IMR-90 (cell line): ENCODE measurements at regions not wholly inside any gene's neighbourhood (a gene's known extent, or its start where the extent isn't known, plus 50 kb on each side); places are given as distances from the start of the nearest gene placed in this dataset.

Source experiments
- ATAC-seq: fragments of 200-7000 bp; cut with Tn5 transposase; 2 replicates; pipeline ENCODE4 v1.9.1; 2020; ENCODE audit warnings: low read depth, mild to moderate bottlenecking, moderate library complexity
- BruUV-seq: library from RNA; stranded (reverse); fragments of 400-500 nt; replicated peaks from 2 replicates; lab custom pipeline; 2021; lab: Mats Ljungman, UMichigan
- CTCF ChIA-PET: fragments of 300-600 bp; formaldehyde crosslinking; extraction: SDS; loops from one replicate; lab custom pipeline; 2021; ENCODE audit warnings: antibody characterized with exemption; lab: Yijun Ruan, JAX
- POLR2A ChIA-PET: fragments of 300-600 bp; sonication (Branson Sonifier 250); formaldehyde crosslinking; loops from one replicate; lab custom pipeline; 2022; ENCODE audit warnings: antibody characterized with exemption; ENCODE audit not compliant: unreplicated experiment; lab: Charles Lee
- DNase-seq: peaks from one replicate; pipeline ENCODE4 v3.0.0; 2013
- H2AFZ ChIP-seq: replicated peaks from 2 replicates; pipeline ENCODE3; 2013; ENCODE audit warnings: low read length, mild to moderate bottlenecking; ENCODE audit not compliant: poor library complexity
- H2AK5ac ChIP-seq: 2 replicates; pipeline ENCODE4 v1.6.1; 2013; ENCODE audit warnings: low read depth, low read length, inconsistent platforms
- H2AK9ac ChIP-seq: replicated peaks from 2 replicates; pipeline ENCODE3; 2013; ENCODE audit warnings: mild to moderate bottlenecking, low read depth, low read length, moderate library complexity; ENCODE audit not compliant: poor library complexity
- H2BK120ac ChIP-seq: 2 replicates; pipeline ENCODE4 v1.6.1; 2013; ENCODE audit warnings: low read depth, low read length, inconsistent platforms
- H2BK15ac ChIP-seq: 3 replicates; pipeline ENCODE4 v1.6.1; 2013; ENCODE audit warnings: low read depth, low read length, inconsistent platforms
- H2BK20ac ChIP-seq: 2 replicates; pipeline ENCODE4 v1.6.1; 2013; ENCODE audit warnings: low read depth, mild to moderate bottlenecking, inconsistent platforms, low read length, moderate library complexity
- H2BK5ac ChIP-seq: 2 replicates; pipeline ENCODE4 v1.6.1; 2013; ENCODE audit warnings: mild to moderate bottlenecking, low read depth, low read length, inconsistent platforms; ENCODE audit not compliant: poor library complexity, severe bottlenecking
- H3K14ac ChIP-seq: replicated peaks from 2 replicates; pipeline ENCODE4 v1.6.1; 2013; ENCODE audit warnings: low read depth, low read length, inconsistent platforms
- H3K18ac ChIP-seq: 2 replicates; pipeline ENCODE4 v1.6.1; 2013; ENCODE audit warnings: low read depth, low read length, control low read depth
- H3K23ac ChIP-seq: 2 replicates; pipeline ENCODE4 v1.6.1; 2013; ENCODE audit warnings: low read depth, low read length, inconsistent platforms
- H3K27ac ChIP-seq: 2 replicates; pipeline ENCODE4 v1.5.1; 2013; ENCODE audit warnings: mild to moderate bottlenecking, control low read depth, low read length; ENCODE audit not compliant: insufficient read depth
- H3K27me3 ChIP-seq: 2 replicates; pipeline ENCODE4 v1.6.1; 2013; ENCODE audit warnings: low read length; ENCODE audit not compliant: control insufficient read depth, insufficient read depth
- H3K36me3 ChIP-seq: 2 replicates; pipeline ENCODE4 v1.6.1; 2013; ENCODE audit warnings: low read length, mixed read lengths; ENCODE audit not compliant: control insufficient read depth, insufficient read depth
- H3K4ac ChIP-seq: 2 replicates; pipeline ENCODE4 v1.6.1; 2013; ENCODE audit warnings: low read depth, low read length, inconsistent platforms
- H3K4me1 ChIP-seq: 2 replicates; pipeline ENCODE4 v1.6.1; 2013; ENCODE audit warnings: low read length, mixed read lengths; ENCODE audit not compliant: control insufficient read depth, insufficient read depth
- H3K4me2 ChIP-seq: 2 replicates; pipeline ENCODE4 v1.6.1; 2013; ENCODE audit warnings: low read depth, mild to moderate bottlenecking, control low read depth, low read length, moderate library complexity
- H3K4me3 ChIP-seq: 2 replicates; pipeline ENCODE4 v1.5.1; 2013; ENCODE audit warnings: low read depth, mild to moderate bottlenecking, control low read depth, low read length, moderate library complexity; ENCODE audit not compliant: insufficient read depth
- H3K56ac ChIP-seq: 2 replicates; pipeline ENCODE4 v1.6.1; 2013; ENCODE audit warnings: low read length, inconsistent platforms; ENCODE audit not compliant: insufficient read depth; ENCODE audit errors: extremely low read depth
- H3K79me1 ChIP-seq, 2 experiments: 2 replicates each; pipeline ENCODE4 v1.6.1; 2013; ENCODE audit warnings: low read length in 2 of 2, inconsistent platforms in 1 of 2, low read depth in 1 of 2
- H3K9ac ChIP-seq: 2 replicates; pipeline ENCODE4 v1.6.1; 2013; ENCODE audit warnings: low read depth, low read length, control low read depth
- H3K9me1 ChIP-seq: 2 replicates; pipeline ENCODE4 v1.6.1; 2013; ENCODE audit warnings: low read length, inconsistent platforms; ENCODE audit not compliant: insufficient read depth
- H3K9me3 ChIP-seq: 2 replicates; pipeline ENCODE4 v1.6.1; 2013; ENCODE audit warnings: low read length; ENCODE audit not compliant: control insufficient read depth, insufficient read depth
- H4K20me1 ChIP-seq: 2 replicates; pipeline ENCODE4 v1.6.1; 2013; ENCODE audit warnings: low read length, inconsistent platforms; ENCODE audit not compliant: insufficient read depth
- H4K5ac ChIP-seq: 2 replicates; pipeline ENCODE4 v1.6.1; 2013; ENCODE audit warnings: mild to moderate bottlenecking, low read depth, low read length, control low read depth
- H4K8ac ChIP-seq, 2 experiments: 2 replicates each; pipeline ENCODE4 v1.6.1; 2013; ENCODE audit warnings: low read depth in 2 of 2, low read length in 2 of 2, control low read depth in 1 of 2, inconsistent platforms in 1 of 2
- H4K91ac ChIP-seq: 2 replicates; pipeline ENCODE4 v1.6.1; 2013; ENCODE audit warnings: low read depth, low read length, inconsistent platforms; ENCODE audit not compliant: insufficient read depth
- BHLHE40 ChIP-seq: fragments of 150-350 bp; IDR thresholded peaks from 2 replicates; pipeline ENCODE4 v1.6.1; 2016; ENCODE audit warnings: mild to moderate bottlenecking, low read depth, low read length
- CEBPB ChIP-seq: IDR thresholded peaks from 2 replicates; pipeline ENCODE4 v1.6.1; 2012; ENCODE audit warnings: low read depth, low read length, improper control_type of control experiment
- CHD1 ChIP-seq: IDR thresholded peaks from 2 replicates; pipeline ENCODE4 v1.6.1; 2012; ENCODE audit warnings: low read depth, low read length, improper control_type of control experiment
- ELK1 ChIP-seq: fragments of 150-350 bp; IDR thresholded peaks from 2 replicates; pipeline ENCODE4 v1.6.1; 2016; ENCODE audit warnings: low read depth, mild to moderate bottlenecking, low read length, moderate library complexity, borderline replicate concordance
- FOS ChIP-seq: fragments of 150-350 bp; IDR thresholded peaks from 2 replicates; pipeline ENCODE4 v1.6.1; 2016; ENCODE audit warnings: low read depth, low read length
- MAFK ChIP-seq: IDR thresholded peaks from 2 replicates; pipeline ENCODE4 v1.6.1; 2012; ENCODE audit warnings: low read depth, low read length, improper control_type of control experiment
- MAZ ChIP-seq: IDR thresholded peaks from 2 replicates; pipeline ENCODE4 v1.6.1; 2012; ENCODE audit warnings: low read depth, mild to moderate bottlenecking, low read length, improper control_type of control experiment, moderate library complexity, borderline replicate concordance
- MXI1 ChIP-seq: IDR thresholded peaks from 2 replicates; pipeline ENCODE4 v1.6.1; 2012; ENCODE audit warnings: low read depth, mild to moderate bottlenecking, low read length, moderate library complexity, borderline replicate concordance
- NFE2L2 ChIP-seq: fragments of 150-350 bp; IDR thresholded peaks from 2 replicates; pipeline ENCODE4 v1.6.1; 2016; ENCODE audit warnings: low read depth, mild to moderate bottlenecking, low read length
- POLR2A ChIP-seq: IDR thresholded peaks from 2 replicates; pipeline ENCODE4 v1.6.1; 2012; ENCODE audit warnings: mild to moderate bottlenecking, low read depth, low read length
- RAD21 ChIP-seq: IDR thresholded peaks from 2 replicates; pipeline ENCODE4 v1.6.1; 2012; ENCODE audit warnings: low read length, improper control_type of control experiment
- RCOR1 ChIP-seq: IDR thresholded peaks from 2 replicates; pipeline ENCODE4 v1.6.1; 2012; ENCODE audit warnings: mild to moderate bottlenecking, low read length, improper control_type of control experiment; ENCODE audit not compliant: insufficient replicate concordance
- RFX5 ChIP-seq: IDR thresholded peaks from 2 replicates; pipeline ENCODE4 v1.8.0; 2012; ENCODE audit warnings: low read depth, mild to moderate bottlenecking, low read length, moderate library complexity
- SMC3 ChIP-seq: fragments of 150-350 bp; IDR thresholded peaks from 2 replicates; pipeline ENCODE4 v1.6.1; 2016; ENCODE audit warnings: low read depth, mild to moderate bottlenecking, antibody characterized with exemption, low read length, moderate library complexity
- USF2 ChIP-seq: fragments of 150-350 bp; IDR thresholded peaks from 2 replicates; pipeline ENCODE4 v1.6.1; 2017; ENCODE audit warnings: mild to moderate bottlenecking, antibody characterized with exemption, low read length, low read depth
- WGBS, 2 experiments: methylation state at CpG; one replicate each; pipeline versions ENCODE4 v1.1.5 to v1.1.7; 2013; ENCODE audit warnings: missing lambda C conversion rate in 2 of 2; ENCODE audit not compliant: insufficient read length in 1 of 2; ENCODE audit errors: extremely low coverage in 2 of 2; 5-methylcytosine and 5-hydroxymethylcytosine counted together
- dilution Hi-C: fragments of 300-500 bp; cut with HindIII; formaldehyde crosslinking; loops from one replicate; pipeline ENCODE4 v1.14.3; 2018; ENCODE audit warnings: low sequenced_read_pairs; ENCODE audit not compliant: unreplicated experiment
- in situ Hi-C: fragments of 300-500 bp; cut with MboI; formaldehyde crosslinking; loops from 3 replicates; pipeline ENCODE4 v1.14.3; 2019; ENCODE audit warnings: low sequenced_read_pairs, inconsistent platforms, mixed read lengths
- intact Hi-C: fragments of 100-400 bp; cut with micrococcal nuclease; formaldehyde crosslinking; loops from 2 replicates; pipeline ENCODE4 v1.10.0; 2022
- TF ChIP-seq, protein P1 (sequence below): conservative IDR thresholded peaks from 2 replicates; pipeline ENCODE4 v1.5.1; 2012; ENCODE audit warnings: mild to moderate bottlenecking, low read depth, low read length, improper control_type of control experiment

DNA sequence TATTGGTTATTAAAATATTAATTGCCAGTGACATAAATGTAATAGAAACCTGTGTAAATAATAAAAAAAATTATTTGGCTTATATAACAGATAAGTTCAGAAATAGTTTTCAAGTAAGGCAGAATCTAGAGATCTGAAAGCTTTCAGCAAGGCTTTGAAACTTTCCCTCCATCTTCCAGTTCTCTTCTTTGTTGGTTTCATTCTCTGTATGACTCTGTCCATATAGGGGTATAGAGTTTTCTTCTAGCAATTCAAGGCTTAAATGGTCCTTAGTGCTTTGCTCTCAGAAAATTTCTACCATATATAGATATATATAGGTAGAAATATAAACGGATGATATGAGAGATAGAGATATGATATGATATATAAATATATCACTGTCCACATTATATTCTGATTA, 160.5 kb upstream of the GABRA2 start:
- Histone ChIP-seq H2BK120ac (no peak overlapping the region), H3K27ac (no peak overlapping the region), H2AK5ac (no peak overlapping the region), H3K4me2 (no peak overlapping the region), H3K4me3 (no peak overlapping the region), H4K20me1 (no peaks in the 10 kb centered on the region), H3K14ac (no peak overlapping the region), H4K8ac (no peak overlapping the region), H2AK9ac (no peak overlapping the region), H3K23ac (no peak overlapping the region), H3K56ac (no peak overlapping the region), H2BK20ac (no peak overlapping the region), H3K27me3 (no peaks in the 10 kb centered on the region), H2BK5ac (no peak overlapping the region), H3K18ac (no peak overlapping the region), H3K9me1 (no peaks in the 10 kb centered on the region), H3K9me3 (no peaks in the 10 kb centered on the region), H4K5ac (no peak overlapping the region), H3K36me3 (no peaks in the 10 kb centered on the region), H4K91ac (no peak overlapping the region), H2AFZ (no peak overlapping the region), H3K4ac (no peak overlapping the region), H3K9ac (no peak overlapping the region), H3K4me1 (no peaks in the 10 kb centered on the region), H3K79me1 (no peaks in the 10 kb centered on the region), H2BK15ac (no peak overlapping the region)
- POLR2A ChIA-PET = no interaction called here
- TF ChIP-seq NFE2L2 (no peak), SMC3 (no peak), CEBPB (no peak), CHD1 (no peak), RAD21 (no peak), MAZ (no peak), USF2 (no peak), BHLHE40 (no peak), RFX5 (no peak), ELK1 (no peak), MXI1 (no peak), MAFK (no peak), FOS (no peak), RCOR1 (no peak), POLR2A (no peak)
- TF ChIP-seq, protein P1, sequence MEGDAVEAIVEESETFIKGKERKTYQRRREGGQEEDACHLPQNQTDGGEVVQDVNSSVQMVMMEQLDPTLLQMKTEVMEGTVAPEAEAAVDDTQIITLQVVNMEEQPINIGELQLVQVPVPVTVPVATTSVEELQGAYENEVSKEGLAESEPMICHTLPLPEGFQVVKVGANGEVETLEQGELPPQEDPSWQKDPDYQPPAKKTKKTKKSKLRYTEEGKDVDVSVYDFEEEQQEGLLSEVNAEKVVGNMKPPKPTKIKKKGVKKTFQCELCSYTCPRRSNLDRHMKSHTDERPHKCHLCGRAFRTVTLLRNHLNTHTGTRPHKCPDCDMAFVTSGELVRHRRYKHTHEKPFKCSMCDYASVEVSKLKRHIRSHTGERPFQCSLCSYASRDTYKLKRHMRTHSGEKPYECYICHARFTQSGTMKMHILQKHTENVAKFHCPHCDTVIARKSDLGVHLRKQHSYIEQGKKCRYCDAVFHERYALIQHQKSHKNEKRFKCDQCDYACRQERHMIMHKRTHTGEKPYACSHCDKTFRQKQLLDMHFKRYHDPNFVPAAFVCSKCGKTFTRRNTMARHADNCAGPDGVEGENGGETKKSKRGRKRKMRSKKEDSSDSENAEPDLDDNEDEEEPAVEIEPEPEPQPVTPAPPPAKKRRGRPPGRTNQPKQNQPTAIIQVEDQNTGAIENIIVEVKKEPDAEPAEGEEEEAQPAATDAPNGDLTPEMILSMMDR = no peak
- DNase-seq (no peak), ATAC-seq (no peak)
- CTCF ChIA-PET = no interaction called here
- no CpG with 5 or more reads among the region's 1 CpG for WGBS, 2 experiments
- dilution Hi-C loops (no loop called here), in situ Hi-C loops (no loop called here), intact Hi-C loops (no loop called here)
- no TSS peak for BruUV-seq
